ENCODE measurements at regions not wholly inside any gene's neighbourhood (a gene's known extent, or its start where the extent isn't known, plus 50 kb on each side); places are given as distances from the start of the nearest gene placed in this dataset.
"Not testable (repeated sequence)": the region's sequence is repeated elsewhere in the genome, so short reads cannot be mapped to it uniquely, and the experiment has no call there.

DNA sequence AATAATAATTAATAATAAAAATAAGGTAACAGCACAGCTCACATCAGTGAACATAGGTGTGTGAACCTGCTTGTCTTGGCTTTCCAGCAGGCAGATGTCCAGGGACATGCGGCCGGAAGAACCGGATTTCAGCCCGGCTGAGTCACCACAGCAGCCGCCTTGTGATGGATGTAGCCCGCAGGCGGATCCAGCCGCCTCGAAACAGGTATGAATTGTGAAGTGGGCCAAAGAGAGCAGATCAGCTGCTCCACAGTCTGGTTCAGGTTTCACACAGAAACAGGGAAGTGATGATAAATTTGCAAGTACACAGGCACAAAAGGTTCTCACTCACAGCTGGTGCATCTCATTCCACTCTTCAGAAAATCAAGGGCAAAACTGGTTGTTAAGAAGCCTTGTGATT, 55.1 kb downstream of the ID4 start:
- Histone ChIP-seq H3K27ac (ENCODE audit: low read length) (no peak overlapping the region), H3K4me3 (ENCODE audit: low read length) (no peak overlapping the region)

DNA sequence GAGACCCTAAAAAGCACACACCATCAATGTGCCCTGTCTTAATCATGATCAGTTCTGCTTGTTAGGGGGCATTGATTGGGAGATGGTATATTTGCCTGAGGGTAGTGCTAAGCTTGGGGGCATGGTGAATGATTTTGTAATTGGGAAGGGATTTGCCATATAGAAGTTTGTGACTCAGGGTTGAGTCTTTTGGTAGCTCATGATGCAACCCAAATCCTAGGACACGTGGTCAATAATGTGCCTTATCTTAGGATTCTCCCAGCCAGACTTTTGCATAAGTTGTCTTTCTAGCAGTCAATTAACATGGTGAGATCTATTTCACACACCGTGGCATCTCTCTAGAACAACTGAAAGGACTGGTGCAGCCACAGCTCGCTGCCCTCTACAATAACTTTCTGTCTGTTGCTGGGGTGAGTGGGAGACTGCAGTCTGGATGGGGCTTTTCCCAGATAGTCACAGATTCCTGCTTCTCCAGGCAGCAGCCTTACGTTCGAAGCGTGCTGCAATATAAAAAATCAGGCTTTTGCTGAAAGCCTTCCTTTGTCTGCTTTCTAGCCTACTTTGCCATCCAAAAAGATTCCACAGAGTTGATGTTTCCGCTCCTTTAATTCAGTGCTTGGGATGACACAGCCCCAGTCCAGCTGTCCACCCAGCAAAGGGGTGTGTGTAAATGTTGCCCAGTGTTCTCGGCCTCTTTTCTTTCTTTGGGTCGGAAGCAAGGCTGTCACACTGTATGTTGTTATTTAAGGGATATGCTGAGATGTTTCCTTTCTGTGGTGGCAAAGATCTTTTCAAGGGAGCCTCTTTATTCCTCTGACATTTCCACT, 58.9 kb downstream of the ID4 start:
- H3K4me3 ChIP-seq (ENCODE audit: low read length): no peak overlapping the region
- H3K9ac ChIP-seq (ENCODE audit: low read depth, low read length): no peak overlapping the region
- no peak overlapping the region for H3K27ac ChIP-seq (ENCODE audit: low read length)

More for the DNA sequence above, 55.1 kb downstream of the ID4 start:
- H3K9ac ChIP-seq (ENCODE audit: low read depth, low read length): no peak overlapping the region
- no peaks in the 10 kb centered on the region; the same call in 1 of the 2 replicates for H3K4me1 ChIP-seq (ENCODE audit: insufficient read depth, low read length)
- no peaks in the 10 kb centered on the region for H3K27me3 ChIP-seq (ENCODE audit: insufficient read depth, low read length)
- H3K36me3 ChIP-seq (ENCODE audit: insufficient read depth, low read depth, low read length): no peaks in the 10 kb centered on the region
- H3K9me3 ChIP-seq (ENCODE audit: insufficient read depth, low read depth, low read length): no peaks in the 10 kb centered on the region

DNA sequence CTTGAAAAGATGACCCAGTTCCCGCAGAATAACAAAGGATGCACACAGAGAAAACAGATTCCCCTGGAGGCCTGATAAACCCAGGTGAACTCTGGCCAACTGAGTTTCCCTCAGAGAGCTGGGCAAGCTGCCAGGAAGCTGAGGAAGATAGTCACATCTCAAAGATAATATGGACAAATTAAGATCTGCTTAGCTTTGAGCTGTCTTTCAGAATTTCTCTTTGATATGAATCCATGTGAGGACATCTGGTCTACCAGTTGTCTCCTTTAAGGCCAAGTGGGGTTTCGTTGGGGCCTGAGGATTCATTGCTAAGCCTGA, 59.5 kb downstream of the ID4 start:
- no peak overlapping the region for H3K27ac ChIP-seq (ENCODE audit: low read length)
- H3K4me3 ChIP-seq (ENCODE audit: low read length): no peak overlapping the region
- no peaks in the 10 kb centered on the region for H3K27me3 ChIP-seq (ENCODE audit: insufficient read depth, low read length)

More for the DNA sequence above, 58.9 kb downstream of the ID4 start:
- H3K27me3 ChIP-seq (ENCODE audit: insufficient read depth, low read length): no peaks in the 10 kb centered on the region
- no peaks in the 10 kb centered on the region for H3K9me3 ChIP-seq (ENCODE audit: insufficient read depth, low read depth, low read length)
- H3K4me1 ChIP-seq (ENCODE audit: insufficient read depth, low read length): no peaks in the 10 kb centered on the region; the same call in 1 of the 2 replicates
- H3K36me3 ChIP-seq (ENCODE audit: insufficient read depth, low read depth, low read length): no peaks in the 10 kb centered on the region

DNA sequence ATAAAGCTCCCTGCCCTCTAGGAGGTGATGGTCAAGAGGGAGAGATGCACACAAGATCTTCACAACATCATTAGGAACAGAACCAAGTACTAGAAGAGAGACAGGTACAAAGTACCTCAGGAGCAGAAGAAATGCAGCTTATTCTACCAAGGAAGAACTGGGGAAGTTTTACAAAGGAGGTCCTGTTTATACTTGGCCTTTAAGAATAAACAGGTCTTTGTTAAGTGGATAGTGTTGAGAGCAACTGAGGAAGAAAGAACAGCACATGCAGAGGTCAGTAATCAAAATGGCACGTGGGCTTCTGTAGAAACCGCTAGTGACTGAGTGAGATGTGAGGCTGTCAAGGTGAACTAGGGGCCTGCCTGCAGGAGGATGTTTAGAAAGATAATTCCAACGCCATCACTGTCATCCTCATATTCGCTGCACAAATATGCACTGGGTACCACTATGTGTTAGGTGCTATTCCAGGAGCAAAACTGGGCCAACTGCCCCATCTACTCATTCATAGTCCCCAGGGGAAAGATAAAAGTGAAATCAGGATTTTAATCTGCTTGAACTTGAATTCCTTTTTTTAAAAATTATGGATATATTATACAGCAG, 61.1 kb downstream of the ID4 start:
- no peak overlapping the region for H3K4me3 ChIP-seq (ENCODE audit: low read length)
- no peak overlapping the region for H3K9ac ChIP-seq (ENCODE audit: low read depth, low read length)
- no peaks in the 10 kb centered on the region for H3K27me3 ChIP-seq (ENCODE audit: insufficient read depth, low read length)
- H3K36me3 ChIP-seq (ENCODE audit: insufficient read depth, low read depth, low read length): no peaks in the 10 kb centered on the region
- no peaks in the 10 kb centered on the region for H3K9me3 ChIP-seq (ENCODE audit: insufficient read depth, low read depth, low read length)
- no peak overlapping the region for H3K27ac ChIP-seq (ENCODE audit: low read length)
- no peaks in the 10 kb centered on the region; the same call in 1 of the 2 replicates for H3K4me1 ChIP-seq (ENCODE audit: insufficient read depth, low read length)

More for the DNA sequence above, 59.5 kb downstream of the ID4 start:
- Histone ChIP-seq H3K36me3 (ENCODE audit: insufficient read depth, low read depth, low read length) (no peaks in the 10 kb centered on the region), H3K9ac (ENCODE audit: low read depth, low read length) (no peak overlapping the region), H3K4me1 (ENCODE audit: insufficient read depth, low read length) (no peaks in the 10 kb centered on the region; the same call in 1 of the 2 replicates), H3K9me3 (ENCODE audit: insufficient read depth, low read depth, low read length) (no peaks in the 10 kb centered on the region)

DNA sequence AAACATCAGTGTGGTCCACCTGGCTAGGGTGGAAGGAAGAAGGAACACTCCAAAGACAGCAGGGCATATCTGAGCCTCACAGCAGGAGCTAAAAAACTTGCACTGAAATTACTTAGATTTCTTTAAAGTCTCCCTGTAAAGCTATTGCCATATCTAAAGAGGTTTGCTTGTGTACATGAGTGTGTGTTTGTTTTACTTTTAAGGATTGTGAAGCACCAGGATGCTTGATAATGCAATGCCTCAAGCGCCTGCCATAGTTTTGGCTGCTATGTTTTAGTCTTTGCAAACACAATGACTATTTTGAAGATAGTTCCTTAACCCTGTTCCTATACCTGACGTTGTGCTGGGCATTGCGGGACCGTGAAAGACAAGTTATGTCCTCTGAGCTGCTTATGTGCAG, 65.0 kb downstream of the ID4 start:
- Histone ChIP-seq H3K4me3 (ENCODE audit: low read length) (no peak overlapping the region), H3K9ac (ENCODE audit: low read depth, low read length) (no peak overlapping the region), H3K36me3 (ENCODE audit: insufficient read depth, low read depth, low read length) (no peaks in the 10 kb centered on the region), H3K27me3 (ENCODE audit: insufficient read depth, low read length) (no peaks in the 10 kb centered on the region), H3K27ac (ENCODE audit: low read length) (no peak overlapping the region), H3K9me3 (ENCODE audit: insufficient read depth, low read depth, low read length) (no peaks in the 10 kb centered on the region), H3K4me1 (ENCODE audit: insufficient read depth, low read length) (0 out of 2 replicates have a peak, but pooled peaks cover 5% of the 10 kb centered on the region)

DNA sequence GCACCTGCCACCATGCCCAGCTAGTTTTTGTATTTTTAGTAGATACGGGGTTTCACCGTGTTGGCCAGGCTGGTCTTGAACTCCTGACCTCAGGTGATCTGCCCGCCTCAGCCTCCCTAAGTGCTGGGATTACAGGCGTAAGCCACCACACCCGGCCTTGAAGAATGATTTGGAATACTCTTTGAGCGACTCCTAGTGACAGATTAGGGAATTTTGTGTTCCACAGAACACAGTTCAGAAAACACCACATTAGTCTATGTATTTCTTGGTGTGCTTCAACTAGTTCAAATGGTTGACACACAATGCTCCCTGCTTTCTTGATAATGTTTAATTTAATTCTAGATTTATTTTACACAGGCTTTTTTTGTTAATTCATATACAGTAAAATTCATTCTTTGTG, 67.2 kb downstream of the ID4 start:
- H3K36me3 ChIP-seq (ENCODE audit: insufficient read depth, low read depth, low read length); H3K27me3 ChIP-seq (ENCODE audit: insufficient read depth, low read length); H3K9ac ChIP-seq (ENCODE audit: low read depth, low read length); H3K4me1 ChIP-seq (ENCODE audit: insufficient read depth, low read length); H3K9me3 ChIP-seq (ENCODE audit: insufficient read depth, low read depth, low read length); H3K27ac ChIP-seq (ENCODE audit: low read length); H3K4me3 ChIP-seq (ENCODE audit: low read length): not testable (repeated sequence)

DNA sequence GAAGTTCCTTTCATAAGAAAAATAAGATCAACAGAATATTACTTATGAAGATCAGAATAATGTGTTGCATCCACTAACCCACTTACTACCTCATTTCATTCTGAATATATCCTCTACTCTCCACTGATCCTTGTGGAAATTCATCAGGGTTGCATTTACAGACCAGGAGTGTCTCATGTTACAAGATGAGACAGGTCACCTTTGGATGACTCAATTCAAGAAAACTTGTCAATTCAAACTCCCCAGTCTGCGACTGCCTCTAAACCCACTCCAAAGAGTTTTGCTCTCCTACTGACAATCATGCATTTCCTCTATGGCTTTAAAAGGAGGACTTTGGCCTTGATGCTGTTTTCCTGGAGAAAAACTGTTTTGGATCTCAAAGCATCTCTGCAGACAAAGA, 68.4 kb downstream of the ID4 start:
- no peaks in the 10 kb centered on the region for H3K27me3 ChIP-seq (ENCODE audit: insufficient read depth, low read length)
- H3K9me3 ChIP-seq (ENCODE audit: insufficient read depth, low read depth, low read length): no peaks in the 10 kb centered on the region
- no peak overlapping the region for H3K27ac ChIP-seq (ENCODE audit: low read length)
- H3K9ac ChIP-seq (ENCODE audit: low read depth, low read length): no peak overlapping the region
- H3K4me1 ChIP-seq (ENCODE audit: insufficient read depth, low read length): 0 out of 2 replicates have a peak, but pooled peaks cover 5% of the 10 kb centered on the region
- no peak overlapping the region for H3K4me3 ChIP-seq (ENCODE audit: low read length)
- no peaks in the 10 kb centered on the region for H3K36me3 ChIP-seq (ENCODE audit: insufficient read depth, low read depth, low read length)

DNA sequence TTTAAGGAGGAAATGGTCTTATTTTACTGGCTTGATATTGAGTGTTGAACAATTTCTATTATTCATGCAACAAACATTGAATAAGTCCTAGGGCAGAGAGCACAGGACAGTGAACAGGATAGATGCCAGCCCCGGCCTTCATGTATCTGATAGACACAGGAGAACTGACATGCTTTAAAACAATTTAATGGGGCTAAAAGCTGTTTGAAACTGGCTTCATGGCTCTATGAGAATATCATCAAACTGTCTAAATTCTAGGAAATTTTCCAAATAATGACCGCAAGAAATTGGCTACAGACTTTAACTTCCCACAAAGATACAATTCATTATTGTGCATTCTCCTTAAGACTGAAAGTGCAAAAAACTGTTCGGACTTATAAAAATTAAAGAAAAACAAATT, 69.0 kb downstream of the ID4 start:
- no peak overlapping the region for H3K9ac ChIP-seq (ENCODE audit: low read depth, low read length)
- H3K4me1 ChIP-seq (ENCODE audit: insufficient read depth, low read length): 0 out of 2 replicates have a peak, but pooled peaks cover 5% of the 10 kb centered on the region
- no peaks in the 10 kb centered on the region for H3K36me3 ChIP-seq (ENCODE audit: insufficient read depth, low read depth, low read length)
- no peak overlapping the region for H3K27ac ChIP-seq (ENCODE audit: low read length)
- no peaks in the 10 kb centered on the region for H3K9me3 ChIP-seq (ENCODE audit: insufficient read depth, low read depth, low read length)
- H3K27me3 ChIP-seq (ENCODE audit: insufficient read depth, low read length): no peaks in the 10 kb centered on the region
- H3K4me3 ChIP-seq (ENCODE audit: low read length): no peak overlapping the region

DNA sequence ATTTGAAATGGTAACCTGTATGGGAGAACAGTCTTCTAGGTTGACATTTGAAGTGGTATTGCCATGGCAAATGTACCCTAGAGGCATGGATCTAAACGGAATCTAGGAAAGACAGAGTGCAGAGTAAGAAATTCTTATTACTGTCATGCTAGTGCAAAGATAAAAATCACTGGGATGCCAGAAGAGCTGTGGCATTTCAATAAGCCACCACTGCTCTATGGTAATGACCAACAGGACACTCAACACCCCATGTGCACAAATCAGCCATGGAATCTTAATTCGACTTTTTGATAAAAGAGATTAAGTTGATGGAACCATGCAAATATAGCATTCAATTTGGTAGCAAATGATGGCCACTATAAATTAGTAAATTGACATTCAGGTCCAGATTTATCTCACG, 74.1 kb downstream of the ID4 start:
- H3K27ac ChIP-seq (ENCODE audit: low read length): no peak overlapping the region
- no peak overlapping the region for H3K9ac ChIP-seq (ENCODE audit: low read depth, low read length)
- H3K27me3 ChIP-seq (ENCODE audit: insufficient read depth, low read length): no peaks in the 10 kb centered on the region
- no peaks in the 10 kb centered on the region for H3K36me3 ChIP-seq (ENCODE audit: insufficient read depth, low read depth, low read length)
- no peak overlapping the region for H3K4me3 ChIP-seq (ENCODE audit: low read length)
- no peaks in the 10 kb centered on the region for H3K4me1 ChIP-seq (ENCODE audit: insufficient read depth, low read length)
- no peaks in the 10 kb centered on the region for H3K9me3 ChIP-seq (ENCODE audit: insufficient read depth, low read depth, low read length)

DNA sequence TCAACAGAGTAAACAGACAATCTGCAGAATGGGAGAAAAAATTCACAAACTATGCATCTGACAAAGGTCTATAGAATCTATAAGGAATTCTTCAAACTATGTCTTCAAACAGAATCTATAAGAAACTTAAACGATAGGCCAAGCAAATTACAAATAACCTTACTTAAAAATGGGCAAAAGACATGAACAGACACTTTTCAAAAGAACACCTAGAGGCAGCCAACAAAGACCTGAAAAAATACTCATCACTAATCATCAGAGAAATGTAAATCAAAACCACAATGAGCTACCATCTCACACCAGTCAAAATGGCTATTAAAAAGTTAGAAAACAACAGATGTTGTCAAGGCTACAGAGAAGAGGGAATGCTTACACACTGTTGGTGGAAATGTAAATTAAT, 81.3 kb downstream of the ID4 start:
- H3K4me1 ChIP-seq (ENCODE audit: insufficient read depth, low read length): no peaks in the 10 kb centered on the region
- H3K27me3 ChIP-seq (ENCODE audit: insufficient read depth, low read length): no peaks in the 10 kb centered on the region
- no peak overlapping the region for H3K4me3 ChIP-seq (ENCODE audit: low read length)
- H3K27ac ChIP-seq (ENCODE audit: low read length): no peak overlapping the region
- no peaks in the 10 kb centered on the region for H3K36me3 ChIP-seq (ENCODE audit: insufficient read depth, low read depth, low read length)
- no peak overlapping the region for H3K9ac ChIP-seq (ENCODE audit: low read depth, low read length)
- peaks cover 5% of the 10 kb centered on the region; the same call in 1 of the 2 replicates for H3K9me3 ChIP-seq (ENCODE audit: insufficient read depth, low read depth, low read length)

DNA sequence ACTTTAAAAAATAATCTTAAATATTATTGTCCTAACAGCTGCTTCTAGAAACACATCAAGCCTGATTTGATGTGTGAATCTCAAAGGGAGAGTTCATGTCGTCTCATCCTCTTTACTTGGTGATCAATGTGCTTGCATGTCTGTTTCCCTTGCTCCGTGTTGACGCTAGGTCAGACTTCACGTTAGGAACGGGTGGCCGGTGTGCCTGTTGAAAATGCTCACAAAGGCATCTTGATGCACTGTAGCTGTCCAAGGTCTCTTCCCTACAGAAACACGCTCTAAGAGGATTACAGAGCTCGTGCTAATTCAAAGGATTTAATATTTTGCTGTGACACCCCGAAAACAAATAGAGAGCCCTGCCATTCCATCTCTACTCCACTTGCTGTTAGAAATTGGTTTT, 84.6 kb downstream of the ID4 start:
- no peak overlapping the region for H3K4me3 ChIP-seq (ENCODE audit: low read length)
- H3K27ac ChIP-seq (ENCODE audit: low read length): no peak overlapping the region
- no peak overlapping the region for H3K9ac ChIP-seq (ENCODE audit: low read depth, low read length)
- peaks cover 5% of the 10 kb centered on the region; the same call in 1 of the 2 replicates for H3K9me3 ChIP-seq (ENCODE audit: insufficient read depth, low read depth, low read length)
- no peaks in the 10 kb centered on the region for H3K4me1 ChIP-seq (ENCODE audit: insufficient read depth, low read length)
- H3K27me3 ChIP-seq (ENCODE audit: insufficient read depth, low read length): no peaks in the 10 kb centered on the region
- no peaks in the 10 kb centered on the region for H3K36me3 ChIP-seq (ENCODE audit: insufficient read depth, low read depth, low read length)

DNA sequence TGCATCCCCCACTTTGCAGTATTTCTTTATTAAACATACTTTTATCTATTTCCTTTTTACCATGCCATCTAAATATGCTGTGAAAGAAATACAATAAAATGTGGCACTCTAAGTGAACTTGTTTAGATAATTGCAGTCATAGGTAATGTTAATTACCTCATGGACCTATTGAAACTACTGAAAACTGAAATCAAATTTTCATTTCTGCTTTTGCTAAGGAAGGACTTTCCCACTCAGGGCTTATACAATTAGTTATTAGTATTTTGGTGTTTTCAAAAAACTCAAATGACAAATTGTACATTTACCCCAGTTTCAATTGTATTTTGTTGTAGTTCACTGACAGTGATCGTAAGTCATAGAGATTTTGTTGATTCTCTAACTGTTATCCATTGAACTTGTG, 88.4 kb downstream of the ID4 start:
- Histone ChIP-seq H3K36me3 (ENCODE audit: insufficient read depth, low read depth, low read length) (no peaks in the 10 kb centered on the region), H3K27ac (ENCODE audit: low read length) (no peak overlapping the region), H3K9ac (ENCODE audit: low read depth, low read length) (no peak overlapping the region), H3K4me3 (ENCODE audit: low read length) (no peak overlapping the region), H3K27me3 (ENCODE audit: insufficient read depth, low read length) (no peaks in the 10 kb centered on the region), H3K4me1 (ENCODE audit: insufficient read depth, low read length) (no peaks in the 10 kb centered on the region), H3K9me3 (ENCODE audit: insufficient read depth, low read depth, low read length) (no peaks in the 10 kb centered on the region)

All from iPS-20b (cell line).